Stimulated activated naive CD8-positive, alpha-beta T cell treated with anti-CD3 and anti-CD28 coated beads, Interleukin-15, Interleukin-2, amounts not matched to agents 100 U/mL and 50 U/mL, for 24 hours (primary cell): ENCODE measurements at regions not wholly inside any gene's neighbourhood (a gene's known extent, or its start where the extent isn't known, plus 50 kb on each side); places are given as distances from the start of the nearest gene placed in this dataset.

Experiments used
- ATAC-seq: fragments of 150-1000 bp; cut with Tn5 transposase; one replicate; pipeline ENCODE4 v1.10.0; 2021
- DNase-seq: peaks from one replicate; pipeline ENCODE4 v3.0.0; 2021

- peak; percentile 22 for ATAC-seq
Measured at GRCh38 chr3:187973977-187974870, 179.7 kb upstream of the LPP start.

GRCh38 chr3:187974871-187975271 is 179.1 kb upstream of the LPP start:
- ATAC-seq = peak; percentile 33

More at GRCh38 chr3:187973977-187974870, 179.7 kb upstream of the LPP start:
- peak; percentile 37 for DNase-seq

GRCh38 chr3:187975561-187976364 is 178.2 kb upstream of the LPP start:
- peak; percentile 75 for ATAC-seq
- no peak for DNase-seq

More at GRCh38 chr3:187974871-187975271, 179.1 kb upstream of the LPP start:
- DNase-seq = no peak

GRCh38 chr3:187976365-187976900 is 177.5 kb upstream of the LPP start:
- ATAC-seq (peak; percentile 83), DNase-seq (peak; percentile 37)

- ATAC-seq = no peak
- DNase-seq = no peak
Measured at GRCh38 chr3:187977659-187978058, 176.3 kb upstream of the LPP start.

- ATAC-seq = no peak
- no peak for DNase-seq
Measured at GRCh38 chr3:187978433-187979011, 175.4 kb upstream of the LPP start.

GRCh38 chr3:187979564-187979963 is 174.4 kb upstream of the LPP start:
- ATAC-seq = no peak
- no peak for DNase-seq

- DNase-seq (no peak), ATAC-seq (no peak)
Measured at GRCh38 chr3:187980861-187981260, 173.1 kb upstream of the LPP start.

- no peak for DNase-seq
- no peak for ATAC-seq
Measured at GRCh38 chr3:187982142-187982541, 171.8 kb upstream of the LPP start.

- ATAC-seq = no peak
Measured at GRCh38 chr3:187983484-187984124, 170.4 kb upstream of the LPP start.

GRCh38 chr3:187985647-187986046 is 168.3 kb upstream of the LPP start:
- ATAC-seq (no peak), DNase-seq (no peak)

More at GRCh38 chr3:187983484-187984124, 170.4 kb upstream of the LPP start:
- no peak for DNase-seq

- peak; percentile 90 for ATAC-seq
- peak; percentile 54 for DNase-seq
Measured at GRCh38 chr3:187986514-187986934, 167.4 kb upstream of the LPP start.

GRCh38 chr3:187987187-187987586 is 166.8 kb upstream of the LPP start:
- DNase-seq (no peak), ATAC-seq (no peak)

- peak; percentile 75 for ATAC-seq
- peak; percentile 52 for DNase-seq
Measured at GRCh38 chr3:187987924-187988323, 166.0 kb upstream of the LPP start.

GRCh38 chr3:187989575-187990153 is 164.3 kb upstream of the LPP start:
- ATAC-seq (no peak), DNase-seq (no peak)

GRCh38 chr3:187992609-187993008 is 161.3 kb upstream of the LPP start:
- ATAC-seq = no peak

GRCh38 chr3:187994221-187995042 is 159.5 kb upstream of the LPP start:
- no peak for DNase-seq
- peak; percentile 95 for ATAC-seq

More at GRCh38 chr3:187992609-187993008, 161.3 kb upstream of the LPP start:
- DNase-seq = no peak

GRCh38 chr3:187995043-187995400 is 158.9 kb upstream of the LPP start:
- DNase-seq (no peak), ATAC-seq (no peak)

GRCh38 chr3:187995667-187996066 is 158.3 kb upstream of the LPP start:
- DNase-seq (no peak), ATAC-seq (no peak)

GRCh38 chr3:187996609-187997008 is 157.3 kb upstream of the LPP start:
- ATAC-seq = no peak
- no peak for DNase-seq

- no peak for DNase-seq
- ATAC-seq = no peak
Measured at GRCh38 chr3:187997490-187997889, 156.5 kb upstream of the LPP start.
